Ishikawa (cell line): ENCODE measurements at regions not wholly inside any gene's neighbourhood (a gene's known extent, or its start where the extent isn't known, plus 50 kb on each side); places are given as distances from the start of the nearest gene placed in this dataset.

Experiments
- CEBPB ChIP-seq: IDR thresholded peaks from 2 replicates; pipeline ENCODE4 v1.6.1; 2012
- CREB1 ChIP-seq: IDR thresholded peaks from 2 replicates; pipeline ENCODE4 v1.6.1; 2012; ENCODE audit warnings: low read depth
- EGR1 ChIP-seq: IDR thresholded peaks from 2 replicates; pipeline ENCODE4 v1.6.1; 2012
- EP300 ChIP-seq: IDR thresholded peaks from 2 replicates; pipeline ENCODE4 v1.6.1; 2012; ENCODE audit warnings: borderline replicate concordance
- FOXM1 ChIP-seq: IDR thresholded peaks from 2 replicates; pipeline ENCODE4 v1.6.1; 2012; ENCODE audit warnings: low read depth, borderline replicate concordance
- MAX ChIP-seq: IDR thresholded peaks from 2 replicates; pipeline ENCODE4 v1.6.1; 2012
- NFIC ChIP-seq: IDR thresholded peaks from 2 replicates; pipeline ENCODE4 v1.6.1; 2012
- RAD21 ChIP-seq: IDR thresholded peaks from 2 replicates; pipeline ENCODE4 v1.6.1; 2012; ENCODE audit warnings: low read depth
- TAF1 ChIP-seq: IDR thresholded peaks from 2 replicates; pipeline ENCODE4 v1.6.1; 2012; ENCODE audit warnings: low read depth, mild to moderate bottlenecking
- TCF12 ChIP-seq: IDR thresholded peaks from 2 replicates; pipeline ENCODE4 v1.6.1; 2012; ENCODE audit warnings: low read depth
- TEAD4 ChIP-seq: IDR thresholded peaks from 2 replicates; pipeline ENCODE4 v1.6.1; 2012
- YY1 ChIP-seq: IDR thresholded peaks from 2 replicates; pipeline ENCODE4 v1.6.1; 2012; ENCODE audit warnings: low read depth
- ZBTB7A ChIP-seq: IDR thresholded peaks from 2 replicates; pipeline ENCODE4 v1.6.1; 2012; ENCODE audit warnings: low read depth
- TF ChIP-seq, protein P1 (sequence below): IDR thresholded peaks from 2 replicates; pipeline ENCODE4 v1.6.1; 2012
- TF ChIP-seq, protein P2 (sequence below): IDR thresholded peaks from 2 replicates; pipeline ENCODE4 v1.6.1; 2012; ENCODE audit warnings: low read depth, mild to moderate bottlenecking

GRCh38 chr4:75194180-75194579, 261.3 kb downstream of the PARM1 start:
- TF ChIP-seq TEAD4: no peak
- TF ChIP-seq CREB1: no peak
- TF ChIP-seq, protein P1, sequence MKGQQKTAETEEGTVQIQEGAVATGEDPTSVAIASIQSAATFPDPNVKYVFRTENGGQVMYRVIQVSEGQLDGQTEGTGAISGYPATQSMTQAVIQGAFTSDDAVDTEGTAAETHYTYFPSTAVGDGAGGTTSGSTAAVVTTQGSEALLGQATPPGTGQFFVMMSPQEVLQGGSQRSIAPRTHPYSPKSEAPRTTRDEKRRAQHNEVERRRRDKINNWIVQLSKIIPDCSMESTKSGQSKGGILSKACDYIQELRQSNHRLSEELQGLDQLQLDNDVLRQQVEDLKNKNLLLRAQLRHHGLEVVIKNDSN: no peak
- TF ChIP-seq ZBTB7A: no peak
- TF ChIP-seq, protein P2, sequence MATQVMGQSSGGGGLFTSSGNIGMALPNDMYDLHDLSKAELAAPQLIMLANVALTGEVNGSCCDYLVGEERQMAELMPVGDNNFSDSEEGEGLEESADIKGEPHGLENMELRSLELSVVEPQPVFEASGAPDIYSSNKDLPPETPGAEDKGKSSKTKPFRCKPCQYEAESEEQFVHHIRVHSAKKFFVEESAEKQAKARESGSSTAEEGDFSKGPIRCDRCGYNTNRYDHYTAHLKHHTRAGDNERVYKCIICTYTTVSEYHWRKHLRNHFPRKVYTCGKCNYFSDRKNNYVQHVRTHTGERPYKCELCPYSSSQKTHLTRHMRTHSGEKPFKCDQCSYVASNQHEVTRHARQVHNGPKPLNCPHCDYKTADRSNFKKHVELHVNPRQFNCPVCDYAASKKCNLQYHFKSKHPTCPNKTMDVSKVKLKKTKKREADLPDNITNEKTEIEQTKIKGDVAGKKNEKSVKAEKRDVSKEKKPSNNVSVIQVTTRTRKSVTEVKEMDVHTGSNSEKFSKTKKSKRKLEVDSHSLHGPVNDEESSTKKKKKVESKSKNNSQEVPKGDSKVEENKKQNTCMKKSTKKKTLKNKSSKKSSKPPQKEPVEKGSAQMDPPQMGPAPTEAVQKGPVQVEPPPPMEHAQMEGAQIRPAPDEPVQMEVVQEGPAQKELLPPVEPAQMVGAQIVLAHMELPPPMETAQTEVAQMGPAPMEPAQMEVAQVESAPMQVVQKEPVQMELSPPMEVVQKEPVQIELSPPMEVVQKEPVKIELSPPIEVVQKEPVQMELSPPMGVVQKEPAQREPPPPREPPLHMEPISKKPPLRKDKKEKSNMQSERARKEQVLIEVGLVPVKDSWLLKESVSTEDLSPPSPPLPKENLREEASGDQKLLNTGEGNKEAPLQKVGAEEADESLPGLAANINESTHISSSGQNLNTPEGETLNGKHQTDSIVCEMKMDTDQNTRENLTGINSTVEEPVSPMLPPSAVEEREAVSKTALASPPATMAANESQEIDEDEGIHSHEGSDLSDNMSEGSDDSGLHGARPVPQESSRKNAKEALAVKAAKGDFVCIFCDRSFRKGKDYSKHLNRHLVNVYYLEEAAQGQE: no peak
- no peak for TF ChIP-seq MAX
- no peak for TF ChIP-seq NFIC
- no peak for TF ChIP-seq RAD21
- TF ChIP-seq FOXM1: no peak
- no peak for TF ChIP-seq TAF1
- no peak for TF ChIP-seq YY1
- no peak for TF ChIP-seq EGR1
- TF ChIP-seq EP300: no peak
- no peak for TF ChIP-seq CEBPB
- TF ChIP-seq TCF12: no peak

DNA sequence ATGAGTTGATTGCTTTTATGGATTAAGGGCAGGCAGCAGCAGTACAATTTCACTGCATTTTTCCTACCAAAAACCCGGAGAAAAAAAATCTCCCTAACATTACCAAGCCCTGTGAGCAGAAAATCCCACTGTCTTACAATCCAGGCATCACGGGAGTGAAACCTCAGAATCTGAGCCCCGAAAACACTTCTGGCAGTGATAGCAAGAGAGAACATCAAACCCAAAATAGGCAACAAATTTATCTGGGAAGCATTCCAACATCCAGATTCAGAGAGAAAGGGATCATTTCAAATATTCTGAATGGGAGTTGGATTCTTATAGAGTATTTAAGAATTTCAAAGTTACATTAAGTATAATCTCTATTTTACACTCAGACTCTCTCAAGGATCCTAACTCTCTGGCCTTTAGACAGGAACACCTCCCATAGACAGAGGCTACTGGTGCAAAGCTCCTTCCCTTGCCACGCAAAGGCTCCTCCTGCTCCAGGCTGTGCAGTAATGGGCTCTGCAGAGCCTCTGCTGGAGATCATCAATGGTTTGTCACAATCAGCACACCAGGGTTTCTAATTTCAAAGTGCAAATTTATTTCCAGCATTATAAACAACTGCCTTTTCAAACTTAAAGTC, 256.9 kb downstream of the PARM1 start:
- TF ChIP-seq EP300 (no peak), RAD21 (no peak), CEBPB (no peak), TEAD4 (no peak), NFIC (no peak), FOXM1 (no peak), CREB1 (no peak), TCF12 (no peak), ZBTB7A (no peak), EGR1 (no peak), MAX (no peak), TAF1 (no peak), YY1 (no peak)
- TF ChIP-seq, protein P2: no peak
- TF ChIP-seq, protein P1: no peak

- TF ChIP-seq FOXM1 (no peak), CEBPB (no peak), CREB1 (no peak), TAF1 (no peak), YY1 (no peak), NFIC (no peak), EGR1 (no peak), EP300 (no peak), RAD21 (no peak), TCF12 (no peak), ZBTB7A (no peak), TEAD4 (no peak), MAX (no peak)
- TF ChIP-seq, protein P2: no peak
- TF ChIP-seq, protein P1: no peak
These were observed 248.2 kb downstream of the PARM1 start for GRCh38 chr4:75180790-75181776.
